ENCODE measurements at regions not wholly inside any gene's neighbourhood (a gene's known extent, or its start where the extent isn't known, plus 50 kb on each side); places are given as distances from the start of the nearest gene placed in this dataset.

GRCh38 chr18:78807668-78808067 lies 171.9 kb upstream of the SALL3 start:
- TF ChIP-seq EZH2phosphoT487 (IDR thresholded peaks at IDR 0.05; ENCODE audit: insufficient read depth, low read depth) (no peak), EZH2 (IDR thresholded peaks at IDR 0.05; ENCODE audit: insufficient read depth, poor library complexity, severe bottlenecking) (no peak)
